SK-N-SH (cell line): ENCODE measurements at regions not wholly inside any gene's neighbourhood (a gene's known extent, or its start where the extent isn't known, plus 50 kb on each side); places are given as distances from the start of the nearest gene placed in this dataset.

Experiments used
- CTCF ChIP-seq: fragments of 200-600 bp; sonication (generic); IDR thresholded peaks from 2 replicates; pipeline ENCODE4 v1.6.1; 2017; ENCODE audit warnings: antibody characterized with exemption, mild to moderate bottlenecking, moderate library complexity
- MEF2A ChIP-seq: IDR thresholded peaks from 2 replicates; pipeline ENCODE4 v1.4.0; 2012; ENCODE audit warnings: low read depth, borderline replicate concordance
- MXI1 ChIP-seq: IDR thresholded peaks from 2 replicates; pipeline ENCODE4 v1.6.1; 2012; ENCODE audit warnings: mild to moderate bottlenecking, low read depth, low read length, improper control_type of control experiment

DNA sequence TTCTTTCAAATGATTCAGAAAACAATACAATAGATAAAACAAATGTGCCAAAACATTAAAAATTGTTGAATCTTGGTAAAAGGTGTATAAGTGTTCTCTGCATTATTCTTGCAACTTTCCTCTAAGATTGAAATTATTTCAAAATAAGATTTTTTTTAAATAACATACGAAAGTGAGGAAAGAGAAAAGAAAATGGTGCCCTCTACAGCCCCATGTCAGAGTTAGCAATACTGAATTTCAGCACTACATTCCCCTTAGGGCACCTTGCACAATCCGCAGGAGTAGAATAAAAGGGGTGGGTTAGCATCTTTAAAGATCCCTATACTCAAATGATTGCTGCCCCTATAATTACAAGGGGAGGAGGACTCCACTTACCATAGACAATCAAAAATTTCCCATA is 433.7 kb downstream of the BCL11A start:
- TF ChIP-seq MEF2A: no peak
- TF ChIP-seq CTCF: no peak
- TF ChIP-seq MXI1: no peak
